SK-N-SH (cell line): ENCODE measurements at regions not wholly inside any gene's neighbourhood (a gene's known extent, or its start where the extent isn't known, plus 50 kb on each side); places are given as distances from the start of the nearest gene placed in this dataset.

ENCODE experiments used
- CTCF ChIA-PET: fragments of 300-600, 350-600 bp; formaldehyde crosslinking; extraction: SDS; loops from one replicate; lab custom pipeline; 2021; lab: Yijun Ruan, JAX
- POLR2A ChIA-PET: fragments of 350-600 bp; sonication (Branson Sonifier 250); formaldehyde crosslinking; extraction: SDS; loops from one replicate; lab custom pipeline; 2020; ENCODE audit warnings: antibody characterized with exemption, inconsistent platforms; lab: Yijun Ruan, JAX
- DNase-seq: peaks from one replicate; pipeline ENCODE4 v3.0.0; 2012
- H2AFZ ChIP-seq: fragments of 200-600 bp; sonication (generic); 2 replicates; pipeline ENCODE4 v1.8.1; 2016; ENCODE audit warnings: antibody characterized with exemption, mild to moderate bottlenecking, low read depth
- H3F3A ChIP-seq: fragments of 200-600 bp; sonication (generic); replicated peaks from 2 replicates; pipeline ENCODE3; 2016; ENCODE audit warnings: antibody characterized with exemption, mild to moderate bottlenecking; ENCODE audit not compliant: insufficient read depth
- H3K27ac ChIP-seq, 2 experiments: fragments of 200-500 bp in 1 of 2; fragments of 200-600 bp in 1 of 2; sonication (Bioruptor generic) in 1 of 2; sonication (generic), shearing (Covaris generic) in 1 of 2; 2 replicates each; pipeline versions ENCODE4 v1.5.1 to v1.6.1; 2014 to 2016; ENCODE audit warnings: low read depth in 2 of 2, inconsistent platforms in 1 of 2, low read length in 1 of 2, mild to moderate bottlenecking in 1 of 2, mixed read lengths in 1 of 2
- H3K27me3 ChIP-seq: fragments of 200-600 bp; sonication (generic), shearing (Covaris generic); 2 replicates; pipeline ENCODE4 v1.6.1; 2016; ENCODE audit warnings: mixed run types; ENCODE audit not compliant: insufficient read depth
- H3K36me3 ChIP-seq, 2 experiments: fragments of 200-500 bp in 1 of 2; fragments of 200-600 bp in 1 of 2; sonication (Bioruptor generic) in 1 of 2; sonication (generic) in 1 of 2; replicated peaks in 1 of 2; 2 replicates each; pipeline versions ENCODE3 to v1.5.1; 2014 to 2016; ENCODE audit warnings: low read length in 1 of 2, mild to moderate bottlenecking in 1 of 2; ENCODE audit not compliant: insufficient read depth in 2 of 2, control insufficient read depth in 1 of 2
- H3K4me1 ChIP-seq, 2 experiments: fragments of 200-500 bp in 1 of 2; fragments of 200-600 bp in 1 of 2; sonication (Bioruptor generic) in 1 of 2; sonication (generic), shearing (Covaris generic) in 1 of 2; 2 replicates each; pipeline versions ENCODE4 v1.5.1 to v1.6.1; 2014 to 2016; ENCODE audit warnings: low read depth in 1 of 2, low read length in 1 of 2, mixed run types in 1 of 2; ENCODE audit not compliant: insufficient read depth in 2 of 2, control insufficient read depth in 1 of 2
- H3K4me2 ChIP-seq: fragments of 200-600 bp; sonication (generic), shearing (Covaris generic); 2 replicates; pipeline ENCODE4 v1.6.1; 2017; ENCODE audit warnings: mixed run types
- H3K4me3 ChIP-seq, 2 experiments: fragments of 200-500 bp in 1 of 2; fragments of 200-600 bp in 1 of 2; sonication (Bioruptor generic) in 1 of 2; sonication (generic), shearing (Covaris generic) in 1 of 2; 2 replicates each; pipeline versions ENCODE4 v1.5.1 to v1.8.1; 2014 to 2016; ENCODE audit warnings: low read depth in 2 of 2, inconsistent platforms in 1 of 2, low read length in 1 of 2, mild to moderate bottlenecking in 1 of 2, mixed read lengths in 1 of 2, moderate library complexity in 1 of 2
- H3K79me2 ChIP-seq: fragments of 200-600 bp; sonication (generic); 2 replicates; pipeline ENCODE4 v1.8.1; 2017; ENCODE audit warnings: mild to moderate bottlenecking; ENCODE audit not compliant: insufficient read depth
- H3K9ac ChIP-seq: fragments of 200-600 bp; sonication (generic); 2 replicates; pipeline ENCODE4 v1.6.1; 2017; ENCODE audit warnings: mixed run types
- H3K9me2 ChIP-seq: fragments of 200-600 bp; sonication (generic); 2 replicates; pipeline ENCODE4 v1.6.1; 2017; ENCODE audit warnings: mixed run types
- H3K9me3 ChIP-seq: fragments of 200-600 bp; sonication (generic); 2 replicates; pipeline ENCODE4 v1.6.1; 2017; ENCODE audit warnings: mixed run types, mild to moderate bottlenecking, moderate library complexity
- H4K20me1 ChIP-seq: fragments of 200-600 bp; sonication (generic); 2 replicates; pipeline ENCODE4 v1.6.1; 2017; ENCODE audit warnings: mild to moderate bottlenecking, mixed run types; ENCODE audit not compliant: insufficient read depth
- ELF1 ChIP-seq: IDR thresholded peaks from 2 replicates; pipeline ENCODE4 v1.4.0; 2012
- EP300 ChIP-seq, 2 experiments: IDR thresholded peaks; 2 replicates each; pipeline versions ENCODE4 v1.4.0 to v1.6.1; 2012; ENCODE audit warnings: borderline replicate concordance in 1 of 2, low read depth in 1 of 2, low read length in 1 of 2
- EZH2phosphoT487 ChIP-seq: fragments of 200-600 bp; sonication (generic); IDR thresholded peaks from 2 replicates; pipeline ENCODE4 v1.6.1; 2017; ENCODE audit warnings: low read depth, mixed run types, mild to moderate bottlenecking, antibody characterized with exemption, moderate library complexity, borderline replicate concordance
- FOSL2 ChIP-seq: IDR thresholded peaks from 2 replicates; pipeline ENCODE4 v1.4.0; 2012; ENCODE audit warnings: low read depth, mild to moderate bottlenecking, moderate library complexity, borderline replicate concordance
- FOXM1 ChIP-seq: IDR thresholded peaks from 2 replicates; pipeline ENCODE4 v1.4.0; 2012; ENCODE audit warnings: low read depth, mild to moderate bottlenecking
- GABPA ChIP-seq: IDR thresholded peaks from 2 replicates; pipeline ENCODE4 v1.4.0; 2012; ENCODE audit warnings: low read depth, mild to moderate bottlenecking
- GATA2 ChIP-seq: sonication (generic); formaldehyde crosslinking; IDR thresholded peaks from 2 replicates; pipeline ENCODE4 v1.5.0; 2020; ENCODE audit warnings: mild to moderate bottlenecking, missing genetic modification reagents
- MXI1 ChIP-seq: IDR thresholded peaks from 2 replicates; pipeline ENCODE4 v1.6.1; 2012; ENCODE audit warnings: mild to moderate bottlenecking, low read depth, low read length, improper control_type of control experiment
- NFIC ChIP-seq: IDR thresholded peaks from 2 replicates; pipeline ENCODE4 v1.4.0; 2012; ENCODE audit warnings: borderline replicate concordance
- NRF1 ChIP-seq: IDR thresholded peaks from 2 replicates; pipeline ENCODE4 v1.6.1; 2012; ENCODE audit warnings: low read depth, mild to moderate bottlenecking, low read length
- RAD21 ChIP-seq: IDR thresholded peaks from 2 replicates; pipeline ENCODE4 v1.6.1; 2012; ENCODE audit warnings: mild to moderate bottlenecking, low read length
- RFX5 ChIP-seq: IDR thresholded peaks from 2 replicates; pipeline ENCODE4 v1.6.1; 2012; ENCODE audit warnings: mild to moderate bottlenecking, improper control_type of control experiment, low read length
- SMC3 ChIP-seq: IDR thresholded peaks from 2 replicates; pipeline ENCODE4 v1.6.1; 2012; ENCODE audit warnings: low read depth, low read length, improper control_type of control experiment
- TAF1 ChIP-seq: IDR thresholded peaks from 2 replicates; pipeline ENCODE4 v1.6.1; 2012; ENCODE audit warnings: low read depth, mild to moderate bottlenecking, low read length, moderate library complexity, borderline replicate concordance
- TEAD4 ChIP-seq: IDR thresholded peaks from 2 replicates; pipeline ENCODE4 v1.4.0; 2012; ENCODE audit warnings: mild to moderate bottlenecking, borderline replicate concordance; ENCODE audit not compliant: insufficient read depth
- ZBTB33 ChIP-seq: IDR thresholded peaks from 2 replicates; pipeline ENCODE4 v1.4.0; 2012; ENCODE audit warnings: low read depth, borderline replicate concordance
- WGBS: methylation state at CpG from one replicate; pipeline ENCODE4 v1.1.6; 2017; ENCODE audit warnings: low lambda C conversion rate; 5-methylcytosine and 5-hydroxymethylcytosine counted together
- TF ChIP-seq, protein P1 (sequence below): IDR thresholded peaks from 2 replicates; pipeline ENCODE4; 2012
- TF ChIP-seq, protein P2 (sequence below): IDR thresholded peaks from 2 replicates; pipeline ENCODE4 v1.4.0; 2012; ENCODE audit warnings: low read depth
- TF ChIP-seq, protein P3 (sequence below): fragments of 200-600 bp; sonication (generic); IDR thresholded peaks from 2 replicates; pipeline ENCODE4 v1.6.1; 2017; ENCODE audit warnings: antibody characterized with exemption, mild to moderate bottlenecking, moderate library complexity
- TF ChIP-seq, protein P4 (sequence below): IDR thresholded peaks from 2 replicates; pipeline ENCODE4 v1.6.1; 2012; ENCODE audit warnings: mild to moderate bottlenecking, low read depth, low read length, moderate library complexity

GRCh38 chr13:26909477-26909876 lies 148.9 kb upstream of the GPR12 start:
- 49% methylated on average over 6 of the region's 6 CpGs for WGBS
- Histone ChIP-seq H2AFZ (no peak overlapping the region), H3K36me3 (no peaks in the 10 kb centered on the region), H3K9me3 (no peaks in the 10 kb centered on the region), H3K79me2 (no peaks in the 10 kb centered on the region), H3K4me2 (no peak overlapping the region), H4K20me1 (no peaks in the 10 kb centered on the region), H3F3A (no peaks in the 10 kb centered on the region), H3K27me3 (no peaks in the 10 kb centered on the region; the same call in 1 of the 2 replicates), H3K9me2 (no peaks in the 10 kb centered on the region), H3K4me3 (no peak overlapping the region), H3K27ac (no peak overlapping the region)
- ChIA-PET CTCF (interaction anchor here (1.0 to 3.2 kb wide), 4 partner anchors 11 to 202 kb away, joined by 3 to 12 read pairs (median 4); no protein-coding TSS in a partner anchor), POLR2A (no interaction called here)
- no peak for DNase-seq
- no peak for TF ChIP-seq NFIC
- TF ChIP-seq TAF1, result no peak
- no peak for TF ChIP-seq ZBTB33
- TF ChIP-seq ELF1, result no peak
- TF ChIP-seq, protein P1, sequence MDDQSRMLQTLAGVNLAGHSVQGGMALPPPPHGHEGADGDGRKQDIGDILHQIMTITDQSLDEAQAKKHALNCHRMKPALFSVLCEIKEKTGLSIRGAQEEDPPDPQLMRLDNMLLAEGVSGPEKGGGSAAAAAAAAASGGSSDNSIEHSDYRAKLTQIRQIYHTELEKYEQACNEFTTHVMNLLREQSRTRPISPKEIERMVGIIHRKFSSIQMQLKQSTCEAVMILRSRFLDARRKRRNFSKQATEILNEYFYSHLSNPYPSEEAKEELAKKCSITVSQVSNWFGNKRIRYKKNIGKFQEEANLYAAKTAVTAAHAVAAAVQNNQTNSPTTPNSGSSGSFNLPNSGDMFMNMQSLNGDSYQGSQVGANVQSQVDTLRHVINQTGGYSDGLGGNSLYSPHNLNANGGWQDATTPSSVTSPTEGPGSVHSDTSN, result no peak
- TF ChIP-seq GATA2 (CRISPR knock-in tag), result no peak
- no peak for TF ChIP-seq RFX5
- TF ChIP-seq EP300 (IDR thresholded peaks at IDR 0.05; ENCODE audit: borderline replicate concordance in 1 of 2, low read depth in 1 of 2, low read length in 1 of 2), result no peak
- TF ChIP-seq GABPA, result no peak
- TF ChIP-seq, protein P2, sequence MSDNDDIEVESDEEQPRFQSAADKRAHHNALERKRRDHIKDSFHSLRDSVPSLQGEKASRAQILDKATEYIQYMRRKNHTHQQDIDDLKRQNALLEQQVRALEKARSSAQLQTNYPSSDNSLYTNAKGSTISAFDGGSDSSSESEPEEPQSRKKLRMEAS, result no peak
- TF ChIP-seq FOSL2, result no peak
- no peak for TF ChIP-seq SMC3
- TF ChIP-seq, all 33 proteins: peak for 0
- H3K9ac ChIP-seq, result no peak overlapping the region
- no peaks in the 10 kb centered on the region for H3K4me1 ChIP-seq

GRCh38 chr13:26908126-26908525 lies 147.5 kb upstream of the GPR12 start:
- TF ChIP-seq MXI1 (no peak), TEAD4 (no peak), NFIC (no peak), NRF1 (no peak), EZH2phosphoT487 (no peak), RFX5 (no peak), ELF1 (no peak), RAD21 (no peak), SMC3 (no peak), FOXM1 (no peak)
- TF ChIP-seq, protein P3, sequence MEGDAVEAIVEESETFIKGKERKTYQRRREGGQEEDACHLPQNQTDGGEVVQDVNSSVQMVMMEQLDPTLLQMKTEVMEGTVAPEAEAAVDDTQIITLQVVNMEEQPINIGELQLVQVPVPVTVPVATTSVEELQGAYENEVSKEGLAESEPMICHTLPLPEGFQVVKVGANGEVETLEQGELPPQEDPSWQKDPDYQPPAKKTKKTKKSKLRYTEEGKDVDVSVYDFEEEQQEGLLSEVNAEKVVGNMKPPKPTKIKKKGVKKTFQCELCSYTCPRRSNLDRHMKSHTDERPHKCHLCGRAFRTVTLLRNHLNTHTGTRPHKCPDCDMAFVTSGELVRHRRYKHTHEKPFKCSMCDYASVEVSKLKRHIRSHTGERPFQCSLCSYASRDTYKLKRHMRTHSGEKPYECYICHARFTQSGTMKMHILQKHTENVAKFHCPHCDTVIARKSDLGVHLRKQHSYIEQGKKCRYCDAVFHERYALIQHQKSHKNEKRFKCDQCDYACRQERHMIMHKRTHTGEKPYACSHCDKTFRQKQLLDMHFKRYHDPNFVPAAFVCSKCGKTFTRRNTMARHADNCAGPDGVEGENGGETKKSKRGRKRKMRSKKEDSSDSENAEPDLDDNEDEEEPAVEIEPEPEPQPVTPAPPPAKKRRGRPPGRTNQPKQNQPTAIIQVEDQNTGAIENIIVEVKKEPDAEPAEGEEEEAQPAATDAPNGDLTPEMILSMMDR, result no peak
- TF ChIP-seq, protein P4, sequence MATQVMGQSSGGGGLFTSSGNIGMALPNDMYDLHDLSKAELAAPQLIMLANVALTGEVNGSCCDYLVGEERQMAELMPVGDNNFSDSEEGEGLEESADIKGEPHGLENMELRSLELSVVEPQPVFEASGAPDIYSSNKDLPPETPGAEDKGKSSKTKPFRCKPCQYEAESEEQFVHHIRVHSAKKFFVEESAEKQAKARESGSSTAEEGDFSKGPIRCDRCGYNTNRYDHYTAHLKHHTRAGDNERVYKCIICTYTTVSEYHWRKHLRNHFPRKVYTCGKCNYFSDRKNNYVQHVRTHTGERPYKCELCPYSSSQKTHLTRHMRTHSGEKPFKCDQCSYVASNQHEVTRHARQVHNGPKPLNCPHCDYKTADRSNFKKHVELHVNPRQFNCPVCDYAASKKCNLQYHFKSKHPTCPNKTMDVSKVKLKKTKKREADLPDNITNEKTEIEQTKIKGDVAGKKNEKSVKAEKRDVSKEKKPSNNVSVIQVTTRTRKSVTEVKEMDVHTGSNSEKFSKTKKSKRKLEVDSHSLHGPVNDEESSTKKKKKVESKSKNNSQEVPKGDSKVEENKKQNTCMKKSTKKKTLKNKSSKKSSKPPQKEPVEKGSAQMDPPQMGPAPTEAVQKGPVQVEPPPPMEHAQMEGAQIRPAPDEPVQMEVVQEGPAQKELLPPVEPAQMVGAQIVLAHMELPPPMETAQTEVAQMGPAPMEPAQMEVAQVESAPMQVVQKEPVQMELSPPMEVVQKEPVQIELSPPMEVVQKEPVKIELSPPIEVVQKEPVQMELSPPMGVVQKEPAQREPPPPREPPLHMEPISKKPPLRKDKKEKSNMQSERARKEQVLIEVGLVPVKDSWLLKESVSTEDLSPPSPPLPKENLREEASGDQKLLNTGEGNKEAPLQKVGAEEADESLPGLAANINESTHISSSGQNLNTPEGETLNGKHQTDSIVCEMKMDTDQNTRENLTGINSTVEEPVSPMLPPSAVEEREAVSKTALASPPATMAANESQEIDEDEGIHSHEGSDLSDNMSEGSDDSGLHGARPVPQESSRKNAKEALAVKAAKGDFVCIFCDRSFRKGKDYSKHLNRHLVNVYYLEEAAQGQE, result no peak
- no peak overlapping the region for H3K9ac ChIP-seq
- DNase-seq, result no peak
- 38% methylated on average over 4 of the region's 4 CpGs for WGBS
- no peaks in the 10 kb centered on the region for H3K9me2 ChIP-seq
- no peaks in the 10 kb centered on the region for H4K20me1 ChIP-seq
- no peak overlapping the region for H3K27ac ChIP-seq
- no peak overlapping the region for H2AFZ ChIP-seq
- no peaks in the 10 kb centered on the region for H3K4me1 ChIP-seq
- CTCF ChIA-PET, result interaction anchor here (1.3 to 3.2 kb wide), 3 partner anchors 22 to 200 kb away, joined by 3 to 12 read pairs (median 4); no protein-coding TSS in a partner anchor
- no peak overlapping the region for H3K4me2 ChIP-seq
- no peaks in the 10 kb centered on the region for H3K79me2 ChIP-seq
- no peaks in the 10 kb centered on the region for H3F3A ChIP-seq
- H3K4me3 ChIP-seq, result no peak overlapping the region
- no peaks in the 10 kb centered on the region; the same call in 1 of the 2 replicates for H3K27me3 ChIP-seq
- POLR2A ChIA-PET, result no interaction called here
- no peaks in the 10 kb centered on the region for H3K36me3 ChIP-seq
- H3K9me3 ChIP-seq, result no peaks in the 10 kb centered on the region
